ENCODE measurements at regions not wholly inside any gene's neighbourhood (a gene's known extent, or its start where the extent isn't known, plus 50 kb on each side); places are given as distances from the start of the nearest gene placed in this dataset.
"Not testable (repeated sequence)": the region's sequence is repeated elsewhere in the genome, so short reads cannot be mapped to it uniquely, and the experiment has no call there.

GRCh38 chr2:177000715-177001072, 211.9 kb upstream of the HNRNPA3 start:
- DNase-seq, result no peak

- DNase-seq, result no peak
Measured at GRCh38 chr2:177001334-177001733, 211.3 kb upstream of the HNRNPA3 start.

- no peak for DNase-seq
Measured at GRCh38 chr2:177002983-177003382, 209.6 kb upstream of the HNRNPA3 start.

- DNase-seq, result not testable (repeated sequence)
Measured at GRCh38 chr2:177007726-177008125, 204.9 kb upstream of the HNRNPA3 start.

GRCh38 chr2:177008662-177009061, 203.9 kb upstream of the HNRNPA3 start:
- peak; percentile 42 for DNase-seq

- no peak for DNase-seq
Measured at GRCh38 chr2:177010146-177010545, 202.4 kb upstream of the HNRNPA3 start.

GRCh38 chr2:177010861-177011260, 201.7 kb upstream of the HNRNPA3 start:
- DNase-seq, result no peak

- DNase-seq, result no peak
Measured at GRCh38 chr2:177014946-177015345, 197.6 kb upstream of the HNRNPA3 start.

GRCh38 chr2:177015356-177015923, 197.2 kb upstream of the HNRNPA3 start:
- no peak for DNase-seq

GRCh38 chr2:177020524-177021119, 192.0 kb upstream of the HNRNPA3 start:
- DNase-seq, result no peak

- DNase-seq, result no peak
Measured at GRCh38 chr2:177021706-177022343, 190.8 kb upstream of the HNRNPA3 start.

GRCh38 chr2:177024765-177025164, 187.8 kb upstream of the HNRNPA3 start:
- no peak for DNase-seq

GRCh38 chr2:177026253-177026652, 186.3 kb upstream of the HNRNPA3 start:
- DNase-seq, result no peak

GRCh38 chr2:177026956-177027355, 185.6 kb upstream of the HNRNPA3 start:
- no peak for DNase-seq

GRCh38 chr2:177028296-177028695, 184.3 kb upstream of the HNRNPA3 start:
- DNase-seq, result no peak

GRCh38 chr2:177029075-177029474, 183.5 kb upstream of the HNRNPA3 start:
- DNase-seq, result no peak

- DNase-seq, result no peak
Measured at GRCh38 chr2:177029501-177029900, 183.1 kb upstream of the HNRNPA3 start.

- no peak for DNase-seq
Measured at GRCh38 chr2:177029901-177030300, 182.7 kb upstream of the HNRNPA3 start.

GRCh38 chr2:177030451-177031105, 182.0 kb upstream of the HNRNPA3 start:
- DNase-seq, result no peak

GRCh38 chr2:177031438-177032180, 181.0 kb upstream of the HNRNPA3 start:
- no peak for DNase-seq

GRCh38 chr2:177036747-177037146, 175.8 kb upstream of the HNRNPA3 start:
- no peak for DNase-seq

- DNase-seq, result no peak
Measured at GRCh38 chr2:177037569-177037968, 175.0 kb upstream of the HNRNPA3 start.

- no peak for DNase-seq
Measured at GRCh38 chr2:177038787-177039484, 173.7 kb upstream of the HNRNPA3 start.

All from GDM1 (cell line).